ENCODE measurements at regions not wholly inside any gene's neighbourhood (a gene's known extent, or its start where the extent isn't known, plus 50 kb on each side); places are given as distances from the start of the nearest gene placed in this dataset.

GRCh38 chr10:131710142-131710861, 190.5 kb upstream of the PPP2R2D start:
- 81 to 88% methylated on average over 13 to 17 of the region's 17 CpGs for WGBS, 2 experiments (ENCODE audit: insufficient coverage in 2 of 2)
- H3K36me3 ChIP-seq (ENCODE audit: control insufficient read depth, insufficient read depth, low read length), result no peaks in the 10 kb centered on the region
- H3K4me1 ChIP-seq (ENCODE audit: control insufficient read depth, insufficient read depth, low read length, poor library complexity, severe bottlenecking), result no peaks in the 10 kb centered on the region
- no peak overlapping the region for H3K27ac ChIP-seq (ENCODE audit: low read depth, low read length, severe bottlenecking)
- no peak overlapping the region for H3K4me3 ChIP-seq (ENCODE audit: extremely low read depth, insufficient read depth, low read length, poor library complexity, severe bottlenecking)
- H3K9me3 ChIP-seq (ENCODE audit: control insufficient read depth, low read length), result no peaks in the 10 kb centered on the region

- Histone ChIP-seq H3K4me1 (ENCODE audit: control insufficient read depth, insufficient read depth, low read length, poor library complexity, severe bottlenecking) (no peaks in the 10 kb centered on the region), H3K27ac (ENCODE audit: low read depth, low read length, severe bottlenecking) (no peak overlapping the region), H3K4me3 (ENCODE audit: extremely low read depth, insufficient read depth, low read length, poor library complexity, severe bottlenecking) (no peak overlapping the region), H3K36me3 (ENCODE audit: control insufficient read depth, insufficient read depth, low read length) (no peaks in the 10 kb centered on the region), H3K9me3 (ENCODE audit: control insufficient read depth, low read length) (no peaks in the 10 kb centered on the region)
- 88 to 89% methylated on average over 3 to 5 of the region's 5 CpGs for WGBS, 2 experiments (ENCODE audit: insufficient coverage in 2 of 2)
These were observed 178.7 kb upstream of the PPP2R2D start for GRCh38 chr10:131722121-131722520.

GRCh38 chr10:131722525-131723264, 178.1 kb upstream of the PPP2R2D start:
- Histone ChIP-seq H3K36me3 (ENCODE audit: control insufficient read depth, insufficient read depth, low read length) (no peaks in the 10 kb centered on the region), H3K4me3 (ENCODE audit: extremely low read depth, insufficient read depth, low read length, poor library complexity, severe bottlenecking) (no peak overlapping the region), H3K27ac (ENCODE audit: low read depth, low read length, severe bottlenecking) (no peak overlapping the region), H3K4me1 (ENCODE audit: control insufficient read depth, insufficient read depth, low read length, poor library complexity, severe bottlenecking) (no peaks in the 10 kb centered on the region), H3K9me3 (ENCODE audit: control insufficient read depth, low read length) (no peaks in the 10 kb centered on the region)
- WGBS, 2 experiments (ENCODE audit: insufficient coverage in 2 of 2), result 89 to 92% methylated on average over 14 to 20 of the region's 22 CpGs

GRCh38 chr10:131723297-131724168, 177.3 kb upstream of the PPP2R2D start:
- 84 to 90% methylated on average over 16 to 18 of the region's 20 CpGs for WGBS, 2 experiments (ENCODE audit: insufficient coverage in 2 of 2)
- Histone ChIP-seq H3K27ac (ENCODE audit: low read depth, low read length, severe bottlenecking) (no peak overlapping the region), H3K9me3 (ENCODE audit: control insufficient read depth, low read length) (no peaks in the 10 kb centered on the region), H3K4me1 (ENCODE audit: control insufficient read depth, insufficient read depth, low read length, poor library complexity, severe bottlenecking) (no peaks in the 10 kb centered on the region), H3K36me3 (ENCODE audit: control insufficient read depth, insufficient read depth, low read length) (no peaks in the 10 kb centered on the region), H3K4me3 (ENCODE audit: extremely low read depth, insufficient read depth, low read length, poor library complexity, severe bottlenecking) (no peak overlapping the region)

- WGBS, 2 experiments (ENCODE audit: insufficient coverage in 2 of 2), result 79% methylated on average over 7 to 9 of the region's 10 CpGs
- H3K36me3 ChIP-seq (ENCODE audit: control insufficient read depth, insufficient read depth, low read length), result no peaks in the 10 kb centered on the region
- no peaks in the 10 kb centered on the region for H3K4me1 ChIP-seq (ENCODE audit: control insufficient read depth, insufficient read depth, low read length, poor library complexity, severe bottlenecking)
- no peaks in the 10 kb centered on the region for H3K9me3 ChIP-seq (ENCODE audit: control insufficient read depth, low read length)
- H3K27ac ChIP-seq (ENCODE audit: low read depth, low read length, severe bottlenecking), result no peak overlapping the region
- no peak overlapping the region for H3K4me3 ChIP-seq (ENCODE audit: extremely low read depth, insufficient read depth, low read length, poor library complexity, severe bottlenecking)
These were observed 176.7 kb upstream of the PPP2R2D start for GRCh38 chr10:131724169-131724545.

GRCh38 chr10:131724891-131725580, 175.8 kb upstream of the PPP2R2D start:
- Histone ChIP-seq H3K4me3 (ENCODE audit: extremely low read depth, insufficient read depth, low read length, poor library complexity, severe bottlenecking) (no peak overlapping the region), H3K4me1 (ENCODE audit: control insufficient read depth, insufficient read depth, low read length, poor library complexity, severe bottlenecking) (no peaks in the 10 kb centered on the region), H3K36me3 (ENCODE audit: control insufficient read depth, insufficient read depth, low read length) (no peaks in the 10 kb centered on the region), H3K9me3 (ENCODE audit: control insufficient read depth, low read length) (no peaks in the 10 kb centered on the region), H3K27ac (ENCODE audit: low read depth, low read length, severe bottlenecking) (no peak overlapping the region)
- 87 to 91% methylated on average over 16 to 17 of the region's 17 CpGs for WGBS, 2 experiments (ENCODE audit: insufficient coverage in 2 of 2)

- Histone ChIP-seq H3K4me1 (ENCODE audit: control insufficient read depth, insufficient read depth, low read length, poor library complexity, severe bottlenecking) (no peaks in the 10 kb centered on the region), H3K4me3 (ENCODE audit: extremely low read depth, insufficient read depth, low read length, poor library complexity, severe bottlenecking) (no peak overlapping the region), H3K9me3 (ENCODE audit: control insufficient read depth, low read length) (no peaks in the 10 kb centered on the region), H3K36me3 (ENCODE audit: control insufficient read depth, insufficient read depth, low read length) (no peaks in the 10 kb centered on the region), H3K27ac (ENCODE audit: low read depth, low read length, severe bottlenecking) (no peak overlapping the region)
- 84 to 92% methylated on average over 17 of the region's 17 CpGs for WGBS, 2 experiments (ENCODE audit: insufficient coverage in 2 of 2)
These were observed 175.2 kb upstream of the PPP2R2D start for GRCh38 chr10:131725581-131726069.

- Histone ChIP-seq H3K9me3 (ENCODE audit: control insufficient read depth, low read length) (no peaks in the 10 kb centered on the region), H3K4me1 (ENCODE audit: control insufficient read depth, insufficient read depth, low read length, poor library complexity, severe bottlenecking) (no peaks in the 10 kb centered on the region), H3K36me3 (ENCODE audit: control insufficient read depth, insufficient read depth, low read length) (no peaks in the 10 kb centered on the region), H3K27ac (ENCODE audit: low read depth, low read length, severe bottlenecking) (no peak overlapping the region), H3K4me3 (ENCODE audit: extremely low read depth, insufficient read depth, low read length, poor library complexity, severe bottlenecking) (no peak overlapping the region)
- 40 to 47% methylated on average over 25 of the region's 30 CpGs for WGBS, 2 experiments (ENCODE audit: insufficient coverage in 2 of 2)
These were observed 174.5 kb upstream of the PPP2R2D start for GRCh38 chr10:131726076-131726880.

- 83 to 90% methylated on average over 8 to 14 of the region's 14 CpGs for WGBS, 2 experiments (ENCODE audit: insufficient coverage in 2 of 2)
These were observed 173.8 kb upstream of the PPP2R2D start for GRCh38 chr10:131726967-131727366.

More at GRCh38 chr10:131726967-131727366, 173.8 kb upstream of the PPP2R2D start:
- Histone ChIP-seq H3K4me3 (ENCODE audit: extremely low read depth, insufficient read depth, low read length, poor library complexity, severe bottlenecking) (no peak overlapping the region), H3K36me3 (ENCODE audit: control insufficient read depth, insufficient read depth, low read length) (no peaks in the 10 kb centered on the region), H3K9me3 (ENCODE audit: control insufficient read depth, low read length) (no peaks in the 10 kb centered on the region), H3K4me1 (ENCODE audit: control insufficient read depth, insufficient read depth, low read length, poor library complexity, severe bottlenecking) (no peaks in the 10 kb centered on the region), H3K27ac (ENCODE audit: low read depth, low read length, severe bottlenecking) (no peak overlapping the region)

Measured in mesodermal cell (in vitro differentiated cells).